KMS-11 (cell line): ENCODE measurements at regions not wholly inside any gene's neighbourhood (a gene's known extent, or its start where the extent isn't known, plus 50 kb on each side); places are given as distances from the start of the nearest gene placed in this dataset.

Experiments
- H2AFZ ChIP-seq: fragments of 200-600 bp; sonication (generic); 2 replicates; pipeline ENCODE4 v1.6.1; 2016; ENCODE audit warnings: antibody characterized with exemption, mixed run types, low read depth
- H3K27ac ChIP-seq: fragments of 200-600 bp; sonication (generic); 2 replicates; pipeline ENCODE4 v1.6.1; 2016; ENCODE audit warnings: mild to moderate bottlenecking, mixed run types
- H3K27me3 ChIP-seq: fragments of 200-600 bp; sonication (generic); 2 replicates; pipeline ENCODE4 v1.6.1; 2017; ENCODE audit warnings: mild to moderate bottlenecking, low read depth, mixed run types, moderate library complexity; ENCODE audit not compliant: insufficient read depth
- H3K36me3 ChIP-seq: fragments of 200-600 bp; sonication (generic); 2 replicates; pipeline ENCODE4 v1.6.1; 2017; ENCODE audit warnings: mild to moderate bottlenecking, mixed run types; ENCODE audit not compliant: insufficient read depth
- H3K4me1 ChIP-seq: fragments of 200-600 bp; sonication (generic); 2 replicates; pipeline ENCODE4 v1.6.1; 2016; ENCODE audit warnings: mild to moderate bottlenecking, low read depth, mixed run types; ENCODE audit not compliant: poor library complexity, severe bottlenecking
- H3K4me2 ChIP-seq: fragments of 200-600 bp; sonication (generic); 2 replicates; pipeline ENCODE4 v1.7.0; 2016; ENCODE audit warnings: mild to moderate bottlenecking, mixed run types
- H3K4me3 ChIP-seq: fragments of 200-600 bp; sonication (generic); IDR thresholded peaks from 2 replicates; pipeline ENCODE4 v1.6.1; 2017; ENCODE audit warnings: low read depth, low read length, mixed read lengths; ENCODE audit not compliant: insufficient read depth
- H3K79me2 ChIP-seq: fragments of 200-600 bp; sonication (generic); 2 replicates; pipeline ENCODE4 v1.6.1; 2016; ENCODE audit warnings: low read depth, mixed run types; ENCODE audit not compliant: insufficient read depth
- H3K9ac ChIP-seq: fragments of 200-600 bp; sonication (generic); 2 replicates; pipeline ENCODE4 v1.6.1; 2016; ENCODE audit warnings: mild to moderate bottlenecking, mixed run types
- H4K20me1 ChIP-seq: fragments of 200-600 bp; sonication (generic); 2 replicates; pipeline ENCODE4 v1.6.1; 2016; ENCODE audit warnings: mild to moderate bottlenecking, mixed run types; ENCODE audit not compliant: insufficient read depth
- CTCF ChIP-seq: fragments of 200-600 bp; sonication (generic); conservative IDR thresholded peaks from 2 replicates; pipeline ENCODE4 v1.6.1; 2017; ENCODE audit warnings: low read depth, mild to moderate bottlenecking, antibody characterized with exemption, low read length, moderate library complexity, mixed read lengths

- Histone ChIP-seq H3K4me1 (no peaks in the 10 kb centered on the region), H4K20me1 (no peaks in the 10 kb centered on the region), H2AFZ (no peak overlapping the region), H3K79me2 (no peaks in the 10 kb centered on the region), H3K36me3 (no peaks in the 10 kb centered on the region), H3K27me3 (no peaks in the 10 kb centered on the region), H3K4me3 (no peak overlapping the region), H3K4me2 (no peak overlapping the region), H3K9ac (no peak overlapping the region), H3K27ac (no peak overlapping the region)
- no peak for TF ChIP-seq CTCF
Measured at GRCh38 chr10:4214908-4215307, 429.9 kb upstream of the KLF6 start.

GRCh38 chr10:4213441-4213840 is 428.4 kb upstream of the KLF6 start:
- H3K4me1 ChIP-seq: no peaks in the 10 kb centered on the region
- H3K79me2 ChIP-seq: no peaks in the 10 kb centered on the region
- no peak overlapping the region for H3K27ac ChIP-seq
- H3K4me3 ChIP-seq: no peak overlapping the region
- H3K9ac ChIP-seq: no peak overlapping the region
- H3K4me2 ChIP-seq: no peak overlapping the region
- H3K27me3 ChIP-seq: no peaks in the 10 kb centered on the region
- TF ChIP-seq CTCF: no peak
- no peak overlapping the region for H2AFZ ChIP-seq
- H3K36me3 ChIP-seq: no peaks in the 10 kb centered on the region
- H4K20me1 ChIP-seq: no peaks in the 10 kb centered on the region

- Histone ChIP-seq H3K4me2 (no peak overlapping the region), H3K4me3 (no peak overlapping the region), H3K36me3 (no peaks in the 10 kb centered on the region), H4K20me1 (no peaks in the 10 kb centered on the region), H2AFZ (no peak overlapping the region), H3K4me1 (no peaks in the 10 kb centered on the region), H3K27me3 (no peaks in the 10 kb centered on the region), H3K27ac (no peak overlapping the region), H3K9ac (no peak overlapping the region), H3K79me2 (no peaks in the 10 kb centered on the region)
- no peak for TF ChIP-seq CTCF
Measured at GRCh38 chr10:4212111-4212630, 427.2 kb upstream of the KLF6 start.

- no peaks in the 10 kb centered on the region for H3K36me3 ChIP-seq
- H3K27ac ChIP-seq: no peak overlapping the region
- TF ChIP-seq CTCF: no peak
- no peak overlapping the region for H2AFZ ChIP-seq
- H3K27me3 ChIP-seq: no peaks in the 10 kb centered on the region
- H3K4me3 ChIP-seq: no peak overlapping the region
- H3K4me2 ChIP-seq: no peak overlapping the region
- no peaks in the 10 kb centered on the region for H4K20me1 ChIP-seq
- H3K9ac ChIP-seq: no peak overlapping the region
- H3K79me2 ChIP-seq: no peaks in the 10 kb centered on the region
- no peaks in the 10 kb centered on the region for H3K4me1 ChIP-seq
Measured at GRCh38 chr10:4208499-4208898, 423.5 kb upstream of the KLF6 start.

- Histone ChIP-seq H3K79me2 (no peaks in the 10 kb centered on the region), H3K27me3 (no peaks in the 10 kb centered on the region), H3K4me2 (no peak overlapping the region), H3K4me3 (no peak overlapping the region), H2AFZ (no peak overlapping the region), H3K36me3 (no peaks in the 10 kb centered on the region), H3K27ac (no peak overlapping the region), H4K20me1 (no peaks in the 10 kb centered on the region), H3K9ac (no peak overlapping the region), H3K4me1 (no peaks in the 10 kb centered on the region)
- no peak for TF ChIP-seq CTCF
Measured at GRCh38 chr10:4205113-4205512, 420.1 kb upstream of the KLF6 start.
